ENCODE measurements at regions not wholly inside any gene's neighbourhood (a gene's known extent, or its start where the extent isn't known, plus 50 kb on each side); places are given as distances from the start of the nearest gene placed in this dataset.

GRCh38 chr16:13684819-13685563 is 235.0 kb upstream of the ERCC4 start:
- no peak for TF ChIP-seq POLR2A (IDR thresholded peaks at IDR 0.05; ENCODE audit: borderline replicate concordance, extremely low read depth, insufficient read depth, insufficient read length)
- no peak for TF ChIP-seq CTCF (IDR thresholded peaks at IDR 0.05 in 2 of 3, conservative IDR thresholded peaks at IDR 0.05 in 1 of 3; ENCODE audit: borderline replicate concordance in 1 of 3, insufficient read depth in 1 of 3, low read depth in 2 of 3, low read length in 2 of 3)
- TF ChIP-seq SIN3A (IDR thresholded peaks at IDR 0.05; ENCODE audit: low read depth), result no peak
- TF ChIP-seq RAD21 (IDR thresholded peaks at IDR 0.05; ENCODE audit: low read depth), result no peak
- TF ChIP-seq YY1 (IDR thresholded peaks at IDR 0.05; ENCODE audit: extremely low read depth, insufficient replicate concordance, low read depth, low read length), result no peak
- TF ChIP-seq SP1 (IDR thresholded peaks at IDR 0.05; ENCODE audit: low read depth), result no peak
- no peak for TF ChIP-seq ELF1 (IDR thresholded peaks at IDR 0.05; ENCODE audit: borderline replicate concordance, low read depth)
- TF ChIP-seq ZNF274 (IDR thresholded peaks at IDR 0.05; ENCODE audit: low read depth, low read length), result no peak
- no peak for TF ChIP-seq EGR1 (IDR thresholded peaks at IDR 0.05; ENCODE audit: low read depth)
- TF ChIP-seq EZH2phosphoT487 (IDR thresholded peaks at IDR 0.05; ENCODE audit: borderline replicate concordance), result no peak
- TF ChIP-seq EZH2 (IDR thresholded peaks at IDR 0.05), result no peak
- TF ChIP-seq ATF3 (IDR thresholded peaks at IDR 0.05), result no peak
- no peak for TF ChIP-seq REST (IDR thresholded peaks at IDR 0.05; ENCODE audit: low read depth)
- no peak for TF ChIP-seq POLR2AphosphoS5 (IDR thresholded peaks at IDR 0.05; ENCODE audit: low read depth, low read length)
